ENCODE measurements at regions not wholly inside any gene's neighbourhood (a gene's known extent, or its start where the extent isn't known, plus 50 kb on each side); places are given as distances from the start of the nearest gene placed in this dataset.

GRCh38 chr11:91783173-91783572, 441.4 kb upstream of the FAT3 start:
- Histone ChIP-seq H3K27me3 (no peaks in the 10 kb centered on the region), H3K4me1 (no peaks in the 10 kb centered on the region), H3K9me3 (no peaks in the 10 kb centered on the region), H3K27ac (no peak overlapping the region), H3K36me3 (no peaks in the 10 kb centered on the region), H3K4me3 (no peak overlapping the region)
- intact Hi-C loops (cut with DNase I; ENCODE audit: low total_unique reads) (no loop called here), in situ Hi-C loops (cut with MboI; ENCODE audit: low sequenced_read_pairs in 4 of 4) (no loop called here)
- no peak for TF ChIP-seq POLR2A (IDR thresholded peaks at IDR 0.05)
- no peak for TF ChIP-seq CTCF (IDR thresholded peaks at IDR 0.05 in 4 of 5, conservative IDR thresholded peaks at IDR 0.05 in 1 of 5)
- ATAC-seq (no peak), DNase-seq (no peak)

- ATAC-seq (no peak), DNase-seq (no peak)
- in situ Hi-C loops (cut with MboI; ENCODE audit: low sequenced_read_pairs in 4 of 4) (no loop called here), intact Hi-C loops (cut with DNase I; ENCODE audit: low total_unique reads) (no loop called here)
- no peaks in the 10 kb centered on the region for H3K27me3 ChIP-seq
- no peaks in the 10 kb centered on the region for H3K4me1 ChIP-seq
- TF ChIP-seq POLR2A (IDR thresholded peaks at IDR 0.05) (no peak), CTCF (IDR thresholded peaks at IDR 0.05 in 4 of 5, conservative IDR thresholded peaks at IDR 0.05 in 1 of 5) (no peak)
- no peak overlapping the region for H3K27ac ChIP-seq
- H3K4me3 ChIP-seq: no peak overlapping the region
- no peaks in the 10 kb centered on the region for H3K9me3 ChIP-seq
- H3K36me3 ChIP-seq: no peaks in the 10 kb centered on the region
Observed at GRCh38 chr11:91778758-91779157, 445.9 kb upstream of the FAT3 start.

- intact Hi-C loops (cut with DNase I; ENCODE audit: low total_unique reads) (no loop called here), in situ Hi-C loops (cut with MboI; ENCODE audit: low sequenced_read_pairs in 4 of 4) (no loop called here)
- no peaks in the 10 kb centered on the region for H3K36me3 ChIP-seq
- no peaks in the 10 kb centered on the region for H3K27me3 ChIP-seq
- H3K4me3 ChIP-seq: no peak overlapping the region
- DNase-seq: no peak
- no peaks in the 10 kb centered on the region for H3K9me3 ChIP-seq
- TF ChIP-seq POLR2A (IDR thresholded peaks at IDR 0.05) (no peak), CTCF (IDR thresholded peaks at IDR 0.05 in 4 of 5, conservative IDR thresholded peaks at IDR 0.05 in 1 of 5) (no peak)
- H3K27ac ChIP-seq: no peak overlapping the region
- no peak for ATAC-seq
- no peaks in the 10 kb centered on the region for H3K4me1 ChIP-seq
Observed at GRCh38 chr11:91776655-91777054, 448.0 kb upstream of the FAT3 start.

- no peaks in the 10 kb centered on the region for H3K27me3 ChIP-seq
- H3K9me3 ChIP-seq: no peaks in the 10 kb centered on the region
- H3K27ac ChIP-seq: no peak overlapping the region
- H3K4me1 ChIP-seq: no peaks in the 10 kb centered on the region
- DNase-seq (no peak), ATAC-seq (no peak)
- in situ Hi-C loops (cut with MboI; ENCODE audit: low sequenced_read_pairs in 4 of 4): no loop called here
- no peaks in the 10 kb centered on the region for H3K36me3 ChIP-seq
- TF ChIP-seq CTCF (IDR thresholded peaks at IDR 0.05 in 4 of 5, conservative IDR thresholded peaks at IDR 0.05 in 1 of 5) (no peak), POLR2A (IDR thresholded peaks at IDR 0.05) (no peak)
- intact Hi-C loops (cut with DNase I; ENCODE audit: low total_unique reads): no loop called here
- no peak overlapping the region for H3K4me3 ChIP-seq
Observed at GRCh38 chr11:91773090-91773489, 451.5 kb upstream of the FAT3 start.

GRCh38 chr11:91771961-91772360, 452.7 kb upstream of the FAT3 start:
- DNase-seq (no peak), ATAC-seq (no peak)
- Histone ChIP-seq H3K9me3 (no peaks in the 10 kb centered on the region), H3K27ac (no peak overlapping the region), H3K36me3 (no peaks in the 10 kb centered on the region), H3K4me1 (no peaks in the 10 kb centered on the region), H3K4me3 (no peak overlapping the region), H3K27me3 (no peaks in the 10 kb centered on the region)
- in situ Hi-C loops (cut with MboI; ENCODE audit: low sequenced_read_pairs in 4 of 4) (no loop called here), intact Hi-C loops (cut with DNase I; ENCODE audit: low total_unique reads) (no loop called here)
- TF ChIP-seq CTCF (IDR thresholded peaks at IDR 0.05 in 4 of 5, conservative IDR thresholded peaks at IDR 0.05 in 1 of 5): no peak
- no peak for TF ChIP-seq POLR2A (IDR thresholded peaks at IDR 0.05)
